HuH-7.5 (cell line): ENCODE measurements at regions not wholly inside any gene's neighbourhood (a gene's known extent, or its start where the extent isn't known, plus 50 kb on each side); places are given as distances from the start of the nearest gene placed in this dataset.
"Not testable (repeated sequence)": the region's sequence is repeated elsewhere in the genome, so short reads cannot be mapped to it uniquely, and the experiment has no call there.

Source experiments
- DNase-seq: peaks from one replicate; pipeline ENCODE4 v3.0.0; 2011; ENCODE audit warnings: low spot score

- no peak for DNase-seq
Observed at GRCh38 chr2:181790716-181791649, 100.5 kb upstream of the ITPRID2 start.

- DNase-seq = no peak
Observed at GRCh38 chr2:181792906-181793305, 98.6 kb upstream of the ITPRID2 start.

GRCh38 chr2:181798022-181798421 lies 93.5 kb upstream of the ITPRID2 start:
- DNase-seq = no peak

- not testable (repeated sequence) for DNase-seq
Observed at GRCh38 chr2:181802300-181802699, 89.2 kb upstream of the ITPRID2 start.

GRCh38 chr2:181803903-181804799 lies 87.4 kb upstream of the ITPRID2 start:
- DNase-seq = not testable (repeated sequence)

GRCh38 chr2:181805228-181806038 lies 86.1 kb upstream of the ITPRID2 start:
- no peak for DNase-seq

GRCh38 chr2:181806039-181806392 lies 85.5 kb upstream of the ITPRID2 start:
- DNase-seq = no peak

GRCh38 chr2:181807526-181807925 lies 84.0 kb upstream of the ITPRID2 start:
- DNase-seq = no peak

GRCh38 chr2:181810823-181811695 lies 80.5 kb upstream of the ITPRID2 start:
- DNase-seq = no peak

GRCh38 chr2:181812106-181812743 lies 79.3 kb upstream of the ITPRID2 start:
- no peak for DNase-seq

GRCh38 chr2:181814057-181814491 lies 77.5 kb upstream of the ITPRID2 start:
- DNase-seq = no peak

GRCh38 chr2:181817509-181817908 lies 74.0 kb upstream of the ITPRID2 start:
- DNase-seq = no peak

GRCh38 chr2:181818058-181818680 lies 73.4 kb upstream of the ITPRID2 start:
- DNase-seq = no peak

- DNase-seq = no peak
Observed at GRCh38 chr2:181818840-181819239, 72.7 kb upstream of the ITPRID2 start.

- DNase-seq = no peak
Observed at GRCh38 chr2:181821049-181821448, 70.5 kb upstream of the ITPRID2 start.

- no peak for DNase-seq
Observed at GRCh38 chr2:181822097-181822496, 69.4 kb upstream of the ITPRID2 start.

- DNase-seq = no peak
Observed at GRCh38 chr2:181823405-181823804, 68.1 kb upstream of the ITPRID2 start.

- no peak for DNase-seq
Observed at GRCh38 chr2:181828122-181828705, 63.3 kb upstream of the ITPRID2 start.

- DNase-seq = no peak
Observed at GRCh38 chr2:181829230-181829629, 62.3 kb upstream of the ITPRID2 start.

GRCh38 chr2:181832015-181832414 lies 59.5 kb upstream of the ITPRID2 start:
- no peak for DNase-seq
